ENCODE measurements at regions not wholly inside any gene's neighbourhood (a gene's known extent, or its start where the extent isn't known, plus 50 kb on each side); places are given as distances from the start of the nearest gene placed in this dataset.
"Not testable (repeated sequence)": the region's sequence is repeated elsewhere in the genome, so short reads cannot be mapped to it uniquely, and the experiment has no call there.

- no peak for DNase-seq (ENCODE audit: low spot score)
Observed at GRCh38 chr2:122020377-122020776, 264.9 kb downstream of the TSN start.

GRCh38 chr2:122021941-122022340 is 266.5 kb downstream of the TSN start:
- DNase-seq (ENCODE audit: low spot score) = no peak

- DNase-seq (ENCODE audit: low spot score) = no peak
Observed at GRCh38 chr2:122022531-122022930, 267.1 kb downstream of the TSN start.

GRCh38 chr2:122023059-122023864 is 267.8 kb downstream of the TSN start:
- no peak for DNase-seq (ENCODE audit: low spot score)

GRCh38 chr2:122027510-122028217 is 272.2 kb downstream of the TSN start:
- no peak for DNase-seq (ENCODE audit: low spot score)

- peak; percentile 90 for DNase-seq (ENCODE audit: low spot score)
Observed at GRCh38 chr2:122028371-122029100, 273.1 kb downstream of the TSN start.

- no peak for DNase-seq (ENCODE audit: low spot score)
Observed at GRCh38 chr2:122029456-122029855, 274.0 kb downstream of the TSN start.

GRCh38 chr2:122029945-122030344 is 274.5 kb downstream of the TSN start:
- DNase-seq (ENCODE audit: low spot score) = no peak

GRCh38 chr2:122031544-122032263 is 276.3 kb downstream of the TSN start:
- DNase-seq (ENCODE audit: low spot score) = no peak

- no peak for DNase-seq (ENCODE audit: low spot score)
Observed at GRCh38 chr2:122032264-122032645, 276.8 kb downstream of the TSN start.

GRCh38 chr2:122033778-122034177 is 278.3 kb downstream of the TSN start:
- DNase-seq (ENCODE audit: low spot score) = no peak

GRCh38 chr2:122034344-122034743 is 278.9 kb downstream of the TSN start:
- no peak for DNase-seq (ENCODE audit: low spot score)

- DNase-seq (ENCODE audit: low spot score) = no peak
Observed at GRCh38 chr2:122034777-122035176, 279.3 kb downstream of the TSN start.

- not testable (repeated sequence) for DNase-seq (ENCODE audit: low spot score)
Observed at GRCh38 chr2:122038816-122039215, 283.4 kb downstream of the TSN start.

- no peak for DNase-seq (ENCODE audit: low spot score)
Observed at GRCh38 chr2:122041455-122041854, 286.0 kb downstream of the TSN start.

GRCh38 chr2:122051659-122052058 is 296.2 kb downstream of the TSN start:
- not testable (repeated sequence) for DNase-seq (ENCODE audit: low spot score)

GRCh38 chr2:122055521-122055931 is 300.1 kb downstream of the TSN start:
- DNase-seq (ENCODE audit: low spot score) = no peak

GRCh38 chr2:122056853-122057252 is 301.4 kb downstream of the TSN start:
- DNase-seq (ENCODE audit: low spot score) = no peak

- DNase-seq (ENCODE audit: low spot score) = no peak
Observed at GRCh38 chr2:122061206-122061605, 305.8 kb downstream of the TSN start.

GRCh38 chr2:122061831-122062230 is 306.4 kb downstream of the TSN start:
- no peak for DNase-seq (ENCODE audit: low spot score)

GRCh38 chr2:122062506-122062905 is 307.1 kb downstream of the TSN start:
- no peak for DNase-seq (ENCODE audit: low spot score)

GRCh38 chr2:122063716-122064115 is 308.3 kb downstream of the TSN start:
- no peak for DNase-seq (ENCODE audit: low spot score)

Data from GM03348 (cell line).